ENCODE measurements at regions not wholly inside any gene's neighbourhood (a gene's known extent, or its start where the extent isn't known, plus 50 kb on each side); places are given as distances from the start of the nearest gene placed in this dataset.

DNA sequence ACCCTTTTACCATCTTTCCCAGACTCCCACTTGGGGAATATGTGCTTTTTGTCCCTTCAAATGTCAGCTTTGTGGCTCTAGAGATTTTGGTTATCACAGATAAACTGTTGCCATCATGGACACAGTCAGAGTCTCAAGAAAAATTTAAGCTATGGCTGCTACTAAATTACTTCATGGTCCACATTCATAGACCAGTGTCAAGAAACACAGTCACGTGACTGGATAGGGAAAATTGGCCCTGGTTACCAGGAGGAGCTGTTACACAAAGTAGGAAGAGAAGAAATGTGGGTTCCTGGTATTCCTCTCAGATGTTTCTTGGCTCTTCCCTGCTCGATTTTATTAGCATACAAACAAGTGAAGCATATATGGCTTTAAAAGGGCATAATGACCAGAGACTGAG lies 348.9 kb downstream of the NDFIP2 start:
- no peak for DNase-seq

DNA sequence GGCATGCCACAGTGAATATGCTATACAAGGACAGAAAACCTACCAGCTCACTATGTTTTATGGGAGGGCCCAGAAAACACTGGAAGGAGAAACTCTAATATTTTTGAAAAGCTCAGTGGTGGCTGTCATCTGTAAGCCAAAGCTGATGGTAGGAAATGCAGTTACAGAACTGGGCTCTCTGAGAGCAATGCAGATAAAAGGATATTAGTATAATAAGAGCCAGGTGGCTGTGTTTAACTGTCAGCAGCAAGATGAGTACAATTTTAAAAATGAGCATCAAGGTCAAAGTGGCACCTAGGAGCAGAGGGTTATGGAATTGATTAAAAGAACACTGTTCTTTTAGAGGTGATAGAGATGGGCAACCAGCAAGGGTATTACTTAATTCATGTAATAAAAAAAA lies 345.0 kb downstream of the NDFIP2 start:
- no peak for DNase-seq

DNA sequence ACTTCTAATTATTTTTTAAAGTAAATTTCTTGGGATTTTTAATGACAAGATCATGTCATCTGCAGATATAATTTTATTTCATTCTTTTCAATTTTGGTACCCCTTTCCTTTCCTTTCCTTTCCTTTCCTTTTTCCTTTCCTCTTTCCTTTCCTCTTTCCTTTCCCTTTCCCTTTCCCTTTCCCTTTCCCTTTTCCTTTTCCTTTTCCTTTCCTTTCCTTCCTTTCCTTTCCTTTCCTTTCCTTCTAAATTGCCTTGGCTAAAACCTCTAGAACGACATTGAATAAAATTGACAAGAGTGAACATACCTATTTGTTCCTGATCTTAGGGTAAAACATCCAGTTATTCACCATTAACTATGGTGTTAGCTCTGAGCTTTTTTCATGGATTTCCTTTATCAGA lies 334.1 kb downstream of the NDFIP2 start:
- DNase-seq: no peak

DNA sequence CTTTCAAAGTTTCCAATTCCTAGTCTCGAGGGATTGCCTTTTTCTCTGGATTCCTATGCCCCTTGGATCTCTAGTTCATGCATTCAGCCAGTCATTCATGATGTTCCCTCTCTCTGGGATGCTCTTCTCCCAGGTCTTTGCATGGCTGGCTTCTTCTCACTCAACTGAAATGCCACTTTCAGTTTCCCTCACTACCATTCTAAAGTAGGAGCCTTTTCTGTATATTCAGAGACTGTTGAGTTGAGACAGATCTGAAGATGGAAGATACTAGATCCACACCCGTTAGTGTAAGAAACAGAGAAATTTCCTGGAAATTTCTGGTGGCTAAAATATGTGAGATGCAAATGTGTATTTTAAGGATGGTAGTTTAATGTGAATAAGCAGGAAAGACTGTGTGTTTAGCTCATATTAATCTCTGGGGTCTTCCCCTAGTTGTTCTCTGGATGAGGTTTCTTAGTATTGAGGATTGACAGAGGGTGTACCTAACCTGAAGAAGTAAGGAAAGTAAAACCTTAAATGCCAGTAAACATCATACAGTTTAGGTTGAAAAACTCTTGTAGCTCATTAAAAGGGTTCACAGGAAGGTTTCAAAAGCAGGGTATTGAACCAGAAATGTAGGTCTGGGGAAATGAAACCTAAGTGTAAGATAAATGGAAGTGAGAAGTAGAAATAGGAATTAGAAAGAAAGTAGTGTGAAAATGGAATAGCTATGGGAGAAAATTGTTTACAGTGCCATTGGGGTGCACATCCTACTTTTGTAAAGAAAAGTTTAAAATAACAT lies 331.3 kb downstream of the NDFIP2 start:
- no peak for DNase-seq

DNA sequence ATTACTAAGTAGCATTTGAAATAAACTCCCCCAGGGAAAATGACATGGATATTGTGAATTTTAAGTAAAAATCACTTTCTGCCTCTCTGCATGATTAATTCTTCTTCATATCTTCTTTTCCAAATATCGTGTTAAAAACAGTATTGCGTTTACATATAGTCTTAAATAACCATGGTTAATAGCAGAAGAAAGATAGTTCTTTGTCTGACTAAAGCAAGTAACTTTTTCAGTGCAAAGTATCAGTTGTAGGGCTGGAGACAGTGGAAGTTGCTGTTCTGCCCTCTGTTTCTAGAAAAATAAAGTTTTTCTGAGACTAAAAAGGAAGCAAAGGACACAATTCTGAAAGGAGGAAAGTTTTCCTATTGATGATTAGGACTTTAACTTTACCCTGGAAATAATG lies 330.2 kb downstream of the NDFIP2 start:
- no peak for DNase-seq

DNA sequence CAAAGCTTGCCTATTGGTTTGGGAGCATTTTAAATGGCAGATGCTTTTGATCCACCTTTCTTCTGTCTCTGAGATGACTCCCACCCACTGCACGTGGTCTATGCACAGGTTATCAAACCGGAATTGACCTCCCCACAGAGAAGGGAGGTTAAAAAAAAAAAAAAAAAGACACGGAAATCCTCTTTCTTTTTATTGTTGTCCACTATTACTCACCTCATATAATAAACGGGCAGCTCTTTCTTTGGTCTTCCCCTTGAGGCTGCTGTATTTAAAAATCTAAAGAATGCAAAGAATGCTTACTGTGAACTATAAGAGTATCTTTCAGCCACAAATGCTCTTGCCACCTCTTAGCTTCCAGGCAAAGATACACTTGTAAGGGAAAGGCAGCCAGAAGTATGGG lies 329.7 kb downstream of the NDFIP2 start:
- DNase-seq: no peak

DNA sequence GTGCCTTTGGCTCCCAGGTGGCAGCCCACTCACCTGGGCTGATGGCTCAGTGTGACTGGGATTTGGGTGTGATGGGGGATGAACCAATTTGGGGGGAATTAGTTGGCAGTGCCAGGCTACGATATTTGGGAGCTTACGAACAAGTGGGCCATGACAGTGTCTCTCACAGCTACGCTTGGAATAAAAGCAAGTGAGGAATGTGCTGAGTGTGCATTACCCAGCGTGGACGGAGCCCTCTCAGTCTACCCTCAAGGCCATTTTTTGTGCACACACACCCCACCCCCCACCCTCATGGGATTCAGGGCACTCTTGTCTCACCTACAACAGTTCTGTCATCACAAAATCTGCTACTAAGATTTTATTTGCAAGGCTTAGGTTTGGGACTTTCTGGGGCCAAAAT lies 329.1 kb downstream of the NDFIP2 start:
- no peak for DNase-seq

DNA sequence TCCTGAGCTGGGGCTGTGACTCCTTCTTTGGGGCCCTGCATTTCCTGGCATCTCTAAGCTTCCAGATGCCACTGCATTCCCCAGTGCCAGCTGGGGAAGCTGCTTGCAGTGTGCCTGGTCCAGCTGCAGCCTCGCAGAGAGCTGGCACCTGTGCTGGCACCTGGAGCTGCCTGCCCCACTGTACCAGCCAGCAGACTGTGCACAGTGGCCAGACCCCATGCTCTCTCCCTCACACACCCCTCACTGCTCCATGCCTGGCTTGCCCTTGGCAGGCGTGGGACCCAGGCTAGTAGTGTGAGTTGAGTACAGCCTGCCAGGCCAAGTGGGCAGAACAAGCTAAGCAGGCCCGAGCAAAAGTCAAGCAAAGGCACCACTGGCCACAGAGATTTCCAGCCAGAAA lies 327.5 kb downstream of the NDFIP2 start:
- no peak for DNase-seq

DNA sequence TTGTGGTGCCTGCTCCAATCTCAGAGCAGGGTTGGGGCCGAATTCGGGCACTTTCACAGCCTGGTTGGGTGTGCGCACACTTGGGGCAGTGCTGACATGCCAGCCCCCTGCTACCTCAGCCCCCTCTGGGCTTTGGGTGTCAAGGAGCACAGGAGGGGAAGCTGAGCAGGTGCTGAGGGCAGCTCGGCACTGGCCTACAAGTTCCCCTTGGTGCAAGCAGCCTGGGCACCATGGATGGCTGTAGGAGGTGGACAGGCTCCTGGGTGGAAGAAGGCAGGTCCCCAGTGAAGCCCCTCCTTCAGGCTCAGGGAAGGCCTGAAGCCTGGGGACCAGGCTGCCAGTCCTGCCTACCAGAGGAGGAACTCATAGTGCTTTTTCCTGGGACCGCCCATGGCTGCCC lies 326.6 kb downstream of the NDFIP2 start:
- no peak for DNase-seq

DNA sequence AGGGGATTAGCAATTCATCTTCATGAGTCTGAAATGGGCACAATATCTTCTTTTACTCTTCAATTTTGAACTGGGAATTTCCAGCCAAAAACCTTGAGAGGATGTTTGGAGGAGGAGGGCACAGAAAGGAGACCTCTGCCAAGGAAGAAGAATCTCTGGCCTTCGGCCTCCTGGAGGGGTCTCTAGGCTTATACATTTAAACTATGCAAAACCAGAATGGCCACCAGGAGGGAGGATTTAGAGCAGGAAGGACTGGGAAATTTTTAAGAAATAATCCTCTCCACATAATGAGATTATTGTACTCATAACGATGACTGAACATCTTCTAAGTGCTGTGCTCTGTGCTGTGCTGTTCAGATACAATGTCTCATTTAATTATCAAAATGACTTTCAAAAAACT lies 325.9 kb downstream of the NDFIP2 start:
- no peak for DNase-seq

DNA sequence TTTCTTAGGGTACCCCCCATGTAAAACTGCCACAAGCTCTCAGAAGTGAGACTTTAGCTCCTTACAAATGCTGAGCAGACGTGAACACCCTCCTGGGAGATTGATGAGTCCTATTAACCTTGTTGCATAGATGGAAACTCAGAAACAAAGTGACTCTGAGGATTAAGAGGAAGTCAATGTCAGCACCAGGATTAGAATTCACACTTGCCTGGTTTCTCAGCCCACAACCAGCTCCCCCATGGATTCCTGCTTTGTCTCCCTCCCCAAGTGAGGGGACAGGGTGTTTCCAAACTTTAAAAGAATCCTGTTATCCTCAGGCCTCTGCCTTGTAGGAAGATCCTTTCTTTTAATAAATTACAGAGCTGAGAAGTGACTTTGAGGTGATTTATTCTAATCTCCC lies 324.4 kb downstream of the NDFIP2 start:
- DNase-seq: no peak

DNA sequence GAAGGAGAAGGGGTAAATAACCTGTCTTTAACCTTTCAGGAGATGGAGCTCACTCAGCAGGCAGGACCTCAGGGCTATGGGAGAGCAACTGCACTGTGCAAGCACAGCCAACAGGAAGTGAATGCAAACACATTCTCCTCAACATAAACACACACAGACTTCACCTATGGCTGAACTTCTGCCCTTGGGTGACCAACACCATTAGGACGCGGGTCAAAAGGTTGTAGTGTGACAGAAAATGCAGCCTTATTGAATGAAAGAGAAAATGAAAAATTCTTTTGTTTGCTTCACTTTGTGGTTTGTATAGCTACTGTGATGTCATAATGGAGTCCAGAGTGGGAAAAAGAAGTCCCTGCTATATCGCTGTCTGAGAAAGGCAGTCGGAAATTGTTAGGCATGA lies 323.0 kb downstream of the NDFIP2 start:
- no peak for DNase-seq

DNA sequence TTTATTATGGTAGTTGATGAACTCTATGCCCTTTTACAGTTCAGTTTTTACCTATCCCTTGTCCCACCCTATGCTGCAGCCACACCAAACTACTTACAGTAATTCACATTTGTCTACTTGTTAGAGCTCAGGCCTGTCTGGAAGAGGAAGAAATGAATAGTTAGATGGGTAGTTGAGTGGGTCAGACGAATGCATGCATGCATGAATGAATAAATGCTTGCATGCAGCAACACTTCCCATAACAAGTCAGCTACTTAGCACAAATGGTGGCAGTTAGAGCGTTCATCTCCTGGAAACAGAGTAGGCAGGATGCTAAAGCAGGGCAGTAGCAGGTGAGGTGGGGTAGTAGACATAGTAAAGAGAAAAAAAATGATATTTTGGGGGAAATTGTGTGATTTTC lies 322.3 kb downstream of the NDFIP2 start:
- DNase-seq: no peak

DNA sequence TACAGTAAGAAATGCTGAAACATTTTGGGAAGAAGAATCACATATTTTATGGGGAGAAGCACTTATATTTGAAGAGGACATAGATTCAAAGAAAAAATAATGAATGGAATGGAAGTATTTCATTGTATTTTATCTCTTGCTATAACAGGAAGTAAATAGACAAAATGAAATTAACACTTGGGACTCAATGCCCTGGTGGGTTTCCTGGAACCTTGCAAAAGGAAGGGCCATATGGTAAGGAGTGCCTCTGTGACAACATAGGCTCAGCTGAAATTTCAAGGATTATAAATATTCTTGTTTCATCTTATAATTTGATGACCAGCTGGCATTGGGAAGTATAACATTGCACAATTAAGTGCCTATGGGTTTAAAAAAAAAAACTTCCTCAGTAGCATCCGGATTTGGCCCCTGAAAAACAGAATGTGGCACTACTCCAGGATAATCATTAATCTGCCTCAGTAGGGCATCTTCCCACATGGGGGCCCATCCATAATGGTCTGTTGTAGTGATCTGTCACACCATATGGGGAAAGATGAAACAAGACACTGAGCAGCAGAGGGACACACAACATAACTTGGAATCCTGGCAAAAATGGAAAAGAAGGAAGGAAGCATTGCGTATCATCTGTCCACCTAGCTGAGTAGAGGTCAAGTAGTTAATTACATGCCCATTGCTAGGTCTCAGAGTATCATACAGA lies 321.6 kb downstream of the NDFIP2 start:
- DNase-seq: no peak

DNA sequence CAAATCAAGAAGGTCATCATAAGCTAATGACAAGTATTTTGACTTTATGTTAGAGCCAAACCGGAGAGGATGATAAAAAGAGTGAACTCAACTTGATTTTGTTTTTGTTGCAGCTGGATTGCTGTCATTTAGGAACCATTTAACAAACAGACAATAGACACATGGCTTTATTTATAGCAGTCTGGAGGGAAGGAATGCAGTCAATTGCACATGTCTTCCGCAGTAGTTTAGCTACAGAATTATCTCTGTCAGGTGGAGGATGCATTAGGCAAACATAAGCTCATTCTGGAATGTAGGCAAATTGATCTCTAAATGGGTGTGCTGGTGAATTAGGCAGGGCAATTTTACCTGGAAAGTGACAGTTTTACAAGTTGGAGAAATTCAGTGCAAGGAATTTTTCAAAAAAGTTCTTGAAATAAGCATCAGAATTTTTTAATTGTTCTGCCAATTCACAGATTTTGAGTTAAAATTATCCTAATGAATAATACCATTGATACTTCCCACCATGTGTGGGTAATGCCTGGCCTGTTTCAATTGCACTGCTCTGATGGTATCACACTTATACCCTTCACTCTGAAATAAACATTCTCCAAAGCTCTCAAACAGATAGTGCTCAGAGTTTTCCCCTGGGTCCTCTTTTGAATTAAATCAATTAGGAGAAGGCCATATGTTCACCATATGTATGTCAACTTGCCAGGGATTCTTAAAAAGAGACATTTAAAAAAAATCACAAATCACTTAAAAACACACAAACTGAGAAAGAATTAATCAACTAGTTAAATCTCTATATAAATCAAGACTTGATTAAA lies 318.3 kb downstream of the NDFIP2 start:
- no peak for DNase-seq

DNA sequence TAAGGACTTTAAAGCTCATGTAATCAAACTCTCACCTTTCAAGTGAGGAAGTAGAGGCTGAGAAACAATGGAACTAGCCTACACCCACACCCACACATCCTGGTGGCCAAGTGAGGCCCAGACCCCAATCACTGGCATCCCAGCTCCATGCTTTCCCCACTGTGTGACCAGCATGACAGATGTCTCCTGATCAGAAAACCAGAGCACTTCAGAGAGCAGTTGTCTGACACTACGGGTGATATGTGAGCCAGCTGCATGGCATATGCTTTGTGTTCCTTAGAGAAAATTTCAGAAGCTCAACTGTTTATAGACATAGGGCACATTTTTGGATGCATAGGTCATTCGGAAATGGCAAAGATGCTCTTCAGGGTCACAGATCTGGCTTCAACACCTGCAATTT lies 315.2 kb downstream of the NDFIP2 start:
- DNase-seq: no peak

DNA sequence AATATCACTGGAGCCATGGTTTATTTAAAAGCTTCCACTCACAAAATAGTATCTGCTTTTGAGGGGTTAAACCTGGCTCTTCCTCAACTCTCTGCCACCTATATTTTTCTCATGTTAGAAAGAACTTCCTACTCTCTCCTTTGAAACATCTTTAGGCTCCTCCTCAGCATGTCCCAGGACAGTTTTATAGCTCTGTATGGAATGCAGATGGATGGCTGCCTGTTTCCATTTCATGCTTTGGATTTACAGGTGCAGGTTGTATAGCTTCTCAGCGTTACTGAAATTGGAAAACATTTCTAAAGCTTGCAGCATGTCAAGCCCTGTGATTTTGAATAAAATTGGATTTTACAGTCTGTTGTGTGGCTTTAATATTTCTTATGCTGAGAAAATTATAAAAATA lies 314.0 kb downstream of the NDFIP2 start:
- no peak for DNase-seq

DNA sequence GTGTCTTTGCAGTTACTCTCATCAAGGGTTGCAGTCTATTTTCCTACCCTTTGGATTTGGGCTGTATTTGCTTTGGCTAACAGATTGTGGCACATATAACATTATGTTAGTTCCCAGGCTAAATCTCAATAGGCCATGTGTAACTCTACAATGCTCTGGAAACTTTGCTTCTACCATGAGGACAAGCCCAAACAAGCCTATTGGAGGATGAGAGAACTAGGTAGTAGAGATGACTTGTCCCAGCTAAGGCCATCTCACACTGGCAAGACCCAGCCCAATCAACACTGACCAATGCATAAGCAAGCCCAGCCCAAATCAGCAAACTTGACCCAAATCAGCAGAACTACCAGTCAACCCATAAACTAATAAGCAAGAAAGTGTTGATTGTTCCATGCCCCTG lies 311.8 kb downstream of the NDFIP2 start:
- DNase-seq: no peak

DNA sequence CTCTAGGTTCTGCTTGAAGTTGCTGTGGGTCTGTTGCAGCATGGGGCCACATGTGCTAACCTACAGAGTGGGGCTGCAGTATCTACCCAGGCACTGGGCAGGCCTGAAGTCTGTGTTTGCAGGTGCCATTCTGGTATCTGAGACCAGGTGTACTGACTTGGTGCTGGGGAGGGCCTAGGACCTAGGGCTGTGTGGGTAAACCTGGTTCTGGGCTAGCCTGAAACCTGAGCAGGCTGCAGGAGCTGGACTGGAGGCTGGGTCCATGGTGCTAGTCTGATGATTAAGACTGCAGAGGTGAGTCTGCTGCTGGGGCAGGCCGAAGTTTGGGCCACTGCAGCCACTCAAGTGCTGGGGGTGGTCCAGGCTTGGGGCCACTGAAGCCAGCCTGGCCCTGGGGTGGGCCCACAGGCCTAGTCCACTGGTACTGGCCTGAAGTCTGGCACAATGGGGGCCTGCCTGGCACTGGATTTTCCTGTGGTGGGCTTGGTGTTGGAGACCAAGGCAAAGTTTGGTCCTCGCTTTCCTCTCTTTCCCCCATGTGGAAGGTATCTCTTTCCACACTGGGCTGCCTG lies 310.6 kb downstream of the NDFIP2 start:
- DNase-seq: no peak

DNA sequence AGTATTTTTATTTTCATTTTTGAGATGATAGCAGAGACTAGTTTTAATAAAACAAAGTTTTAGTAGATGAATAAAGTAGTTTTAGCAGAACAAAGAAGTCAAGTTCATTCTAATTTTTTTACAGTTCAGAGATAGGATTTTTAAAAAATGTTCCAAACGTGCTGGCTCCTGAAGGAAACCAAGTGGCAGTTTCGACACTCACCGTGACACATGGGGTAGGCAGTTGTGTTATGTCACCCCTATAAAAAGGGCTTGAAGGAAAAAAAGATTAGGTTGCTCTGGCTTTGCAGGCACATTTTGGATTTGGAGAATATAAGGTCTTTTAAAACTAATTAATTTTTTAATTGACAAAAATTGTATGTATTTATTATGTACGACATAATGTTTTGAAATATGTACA lies 305.2 kb downstream of the NDFIP2 start:
- no peak for DNase-seq

DNA sequence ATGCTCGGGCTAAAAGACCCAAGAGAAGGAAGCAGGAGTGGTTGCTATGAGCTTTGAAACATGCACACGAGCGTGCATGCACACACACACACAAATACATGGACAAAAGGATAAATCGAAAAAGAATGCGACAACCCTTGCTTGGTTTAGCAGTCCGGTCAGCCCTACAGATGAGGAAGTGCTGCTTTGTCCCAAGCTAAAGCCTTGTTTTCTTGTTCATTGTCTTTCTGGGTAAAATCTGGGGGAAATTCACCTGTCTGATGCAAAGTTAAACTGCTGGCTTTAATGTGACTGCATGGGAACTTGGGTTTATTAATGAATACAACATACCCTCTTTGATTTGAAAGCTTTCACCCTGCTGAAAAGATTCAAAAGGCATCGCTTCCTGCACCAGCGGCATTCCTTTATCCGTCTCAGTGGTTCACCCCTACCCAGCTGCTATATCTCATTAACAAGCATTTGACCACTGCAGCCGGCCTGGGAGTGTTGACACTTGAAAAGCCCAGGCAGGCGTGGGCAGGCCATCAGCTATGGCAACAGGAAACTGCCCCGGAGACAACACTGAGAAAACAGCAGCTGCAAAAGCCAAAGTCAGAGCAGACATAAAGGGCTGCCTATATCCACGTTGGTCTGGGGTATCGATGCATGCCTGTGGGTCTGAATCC lies 301.7 kb downstream of the NDFIP2 start:
- DNase-seq: peak; percentile 81 to 85
